Midbrain (tissue), 1 donor: ENCODE measurements at regions not wholly inside any gene's neighbourhood (a gene's known extent, or its start where the extent isn't known, plus 50 kb on each side); places are given as distances from the start of the nearest gene placed in this dataset.

Source experiments
- DNase-seq: peaks from one replicate; lab custom pipeline; 2025; lab: John Stamatoyannopoulos, UW

GRCh38 chr2:125491663-125492062, 1164.3 kb upstream of the GYPC start:
- DNase-seq = no peak

DNA sequence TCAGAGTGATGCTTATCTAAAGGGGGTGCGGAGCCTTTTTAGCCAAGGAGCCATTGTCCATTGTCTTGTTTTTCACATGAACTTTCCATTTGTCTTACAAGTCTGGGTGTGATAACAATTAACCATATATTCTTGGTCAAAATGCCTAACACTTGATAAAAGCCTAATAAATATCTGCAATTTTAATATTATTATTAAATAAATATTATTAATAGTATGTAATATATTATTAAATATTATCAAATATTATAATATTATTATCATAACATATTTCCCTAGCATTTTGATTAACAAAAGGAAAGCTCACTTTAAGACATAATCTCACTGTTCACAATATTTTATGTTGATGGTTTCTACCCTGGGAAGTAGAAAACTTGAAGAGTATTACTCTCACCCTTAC, 1143.6 kb upstream of the GYPC start:
- DNase-seq = no peak

- DNase-seq = no peak
Measured at GRCh38 chr2:125516496-125517109, 1139.4 kb upstream of the GYPC start.

DNA sequence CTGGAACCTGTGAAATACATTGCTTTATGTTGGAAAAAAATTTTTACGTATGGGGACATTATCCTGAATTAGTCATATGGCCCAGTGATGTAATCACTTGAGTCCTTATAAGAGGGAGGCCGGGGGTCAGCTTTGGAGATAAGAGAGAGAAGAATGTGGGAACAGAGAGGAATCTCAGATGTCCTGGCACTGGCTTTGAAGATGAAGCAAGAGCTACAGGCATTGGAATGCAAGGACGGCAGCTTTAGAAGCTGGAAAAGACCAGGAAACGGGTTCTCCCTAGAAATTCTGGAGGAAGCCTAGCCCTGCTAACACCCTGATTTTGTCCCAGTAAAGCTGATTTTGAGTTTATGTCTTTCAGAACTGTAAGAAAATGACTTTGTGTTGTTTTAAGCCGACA, 1129.9 kb upstream of the GYPC start:
- no peak for DNase-seq

GRCh38 chr2:125535089-125535488, 1120.9 kb upstream of the GYPC start:
- no peak for DNase-seq

GRCh38 chr2:125543968-125544514, 1111.9 kb upstream of the GYPC start:
- no peak for DNase-seq

- DNase-seq = no peak
Measured at GRCh38 chr2:125553768-125554167, 1102.2 kb upstream of the GYPC start.

- no peak for DNase-seq
Measured at GRCh38 chr2:125554956-125555355, 1101.0 kb upstream of the GYPC start.

GRCh38 chr2:125559186-125559585, 1096.8 kb upstream of the GYPC start:
- DNase-seq = no peak

- DNase-seq = no peak
Measured at GRCh38 chr2:125560855-125561254, 1095.1 kb upstream of the GYPC start.

DNA sequence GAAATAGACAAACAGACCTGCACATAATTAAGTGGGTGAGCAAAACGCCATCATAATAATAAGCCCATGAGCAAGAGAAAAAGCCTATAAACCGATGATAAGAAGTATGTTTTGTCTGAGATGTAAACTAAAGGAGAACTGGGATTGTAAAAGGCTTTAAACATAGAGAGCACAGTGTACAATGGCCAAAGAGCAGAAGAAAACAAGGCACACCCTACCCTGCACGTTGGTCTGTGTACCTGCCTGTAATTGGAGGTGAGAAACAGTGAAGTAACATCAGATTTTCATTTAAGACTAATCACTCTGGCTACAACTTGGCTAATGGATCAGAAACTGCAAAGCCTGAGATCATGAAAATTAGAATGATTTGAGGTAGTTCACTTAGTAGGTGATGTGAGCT, 1094.7 kb upstream of the GYPC start:
- no peak for DNase-seq

DNA sequence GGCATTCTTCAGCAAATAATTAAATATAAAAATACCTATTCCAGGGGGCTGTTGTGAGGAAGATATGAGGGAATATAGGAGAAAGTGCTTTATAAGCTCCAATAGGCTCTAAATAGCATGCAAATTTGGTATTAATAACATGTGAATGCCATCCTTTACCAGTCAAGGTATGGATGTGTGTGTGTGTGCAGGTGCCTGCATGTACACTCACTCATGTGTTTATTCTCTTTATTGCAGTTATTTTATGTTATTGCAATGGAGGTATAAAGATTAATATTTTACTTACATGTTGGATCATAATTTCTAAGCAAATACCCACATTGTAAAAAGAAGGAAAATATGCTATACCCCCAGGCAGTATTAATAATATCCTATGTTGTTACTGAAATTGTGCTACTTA, 1093.0 kb upstream of the GYPC start:
- DNase-seq = no peak

- DNase-seq = no peak
Measured at GRCh38 chr2:125564471-125564870, 1091.5 kb upstream of the GYPC start.

- DNase-seq = no peak
Measured at GRCh38 chr2:125566422-125566821, 1089.5 kb upstream of the GYPC start.

GRCh38 chr2:125567100-125567499, 1088.9 kb upstream of the GYPC start:
- DNase-seq = no peak

DNA sequence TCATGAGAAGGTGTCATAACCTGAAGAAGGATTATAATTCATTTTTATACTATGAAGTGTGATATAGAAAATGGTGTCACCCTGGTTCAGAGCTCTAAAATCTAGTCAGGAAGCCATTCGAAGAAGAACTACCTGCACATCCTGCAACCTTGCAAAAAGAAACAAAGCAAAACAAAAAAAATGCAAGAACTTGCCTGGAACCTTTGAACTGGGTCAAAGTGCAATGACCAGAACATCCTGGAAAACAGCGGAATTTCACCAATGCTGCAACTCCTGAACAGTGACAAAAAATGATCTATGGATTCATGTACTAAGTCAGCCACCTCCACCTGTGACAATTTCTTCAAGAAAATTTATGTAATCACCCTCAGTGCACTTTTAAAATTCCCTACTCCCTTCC, 1083.3 kb upstream of the GYPC start:
- no peak for DNase-seq

GRCh38 chr2:125573432-125573831, 1082.5 kb upstream of the GYPC start:
- no peak for DNase-seq

GRCh38 chr2:125576558-125576957, 1079.4 kb upstream of the GYPC start:
- DNase-seq = no peak

DNA sequence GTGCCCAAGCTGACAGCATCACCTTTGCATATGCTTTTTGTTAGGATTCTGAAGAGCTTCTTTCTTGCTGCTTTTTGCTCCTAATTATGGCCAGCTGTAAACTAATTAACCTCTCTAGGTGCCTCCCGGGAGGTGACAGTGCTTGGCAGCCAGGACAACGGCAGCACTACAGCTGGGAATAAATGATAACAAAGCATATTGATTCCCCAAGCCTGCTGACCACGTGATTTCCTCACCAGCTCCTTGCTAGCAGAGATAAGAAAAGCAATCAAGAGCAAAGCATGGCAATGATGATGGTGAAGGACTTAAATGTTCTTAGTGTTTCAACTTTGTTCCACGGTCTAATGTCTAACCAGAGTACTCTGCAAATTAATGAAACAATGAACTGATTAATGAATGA, 1074.4 kb upstream of the GYPC start:
- DNase-seq = no peak

GRCh38 chr2:125582516-125582915, 1073.4 kb upstream of the GYPC start:
- DNase-seq = no peak

DNA sequence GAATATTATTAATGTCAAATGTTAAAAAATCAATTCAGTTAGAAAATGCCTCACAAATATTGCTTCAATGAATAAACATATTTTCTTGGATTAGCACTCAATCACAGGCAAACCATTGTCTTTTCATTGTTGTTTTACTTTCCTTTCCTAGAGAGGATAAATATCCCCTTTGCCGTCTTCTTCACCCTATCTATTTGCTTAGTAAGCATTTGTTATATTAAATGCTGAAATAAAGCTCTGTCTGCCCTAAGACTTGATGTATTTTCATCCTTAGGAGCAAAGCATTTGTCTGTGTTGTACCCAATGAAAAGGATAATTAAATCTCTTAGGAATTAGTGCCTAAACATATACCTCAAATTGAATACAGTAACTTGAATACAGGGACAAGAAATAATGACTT, 1071.2 kb upstream of the GYPC start:
- no peak for DNase-seq

- no peak for DNase-seq
Measured at GRCh38 chr2:125588780-125589179, 1067.2 kb upstream of the GYPC start.

DNA sequence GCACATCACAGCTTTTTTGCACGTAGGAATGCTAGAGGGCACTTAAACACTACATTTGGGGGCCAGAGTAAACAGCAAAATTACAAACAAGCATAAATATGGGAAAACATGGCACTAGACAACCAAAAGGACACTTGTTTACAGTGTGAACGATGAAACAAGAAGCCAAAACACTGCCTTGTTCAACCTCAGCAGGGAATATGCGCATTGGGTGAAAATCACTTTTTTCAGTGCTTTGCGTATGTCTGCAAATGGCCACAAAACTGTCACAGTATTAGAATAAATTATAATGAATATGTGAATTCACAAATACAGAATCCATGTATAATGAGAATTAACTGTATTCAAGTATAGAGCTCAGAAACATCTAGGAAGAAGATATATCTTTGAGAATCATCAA, 1064.0 kb upstream of the GYPC start:
- no peak for DNase-seq

- DNase-seq = no peak
Measured at GRCh38 chr2:125593036-125593435, 1062.9 kb upstream of the GYPC start.
